Smooth muscle cell (in vitro differentiated cells): ENCODE measurements at regions not wholly inside any gene's neighbourhood (a gene's known extent, or its start where the extent isn't known, plus 50 kb on each side); places are given as distances from the start of the nearest gene placed in this dataset.

Experiments used
- DNase-seq: peaks from one replicate; lab custom pipeline; 2025; ENCODE audit not compliant: unreplicated experiment; lab: John Stamatoyannopoulos, UW
- H2AFZ ChIP-seq: fragments of 200-600 bp; sonication (generic); 2 replicates; pipeline ENCODE4 v1.6.0; 2016; ENCODE audit warnings: antibody characterized with exemption, low read depth, mild to moderate bottlenecking
- H3F3A ChIP-seq: fragments of 200-600 bp; sonication (generic); 2 replicates; pipeline ENCODE4 v1.6.0; 2017; ENCODE audit warnings: antibody characterized with exemption, low read depth
- H3K27ac ChIP-seq: fragments of 200-600 bp; sonication (generic); 2 replicates; pipeline ENCODE4 v1.5.1; 2016; ENCODE audit warnings: low read depth, mild to moderate bottlenecking
- H3K27me3 ChIP-seq: fragments of 200-600 bp; sonication (generic); 2 replicates; pipeline ENCODE4 v1.6.1; 2016; ENCODE audit warnings: low read depth, mild to moderate bottlenecking
- H3K36me3 ChIP-seq: fragments of 200-600 bp; sonication (generic); 2 replicates; pipeline ENCODE4 v1.5.1; 2016; ENCODE audit warnings: low read depth
- H3K4me1 ChIP-seq: fragments of 200-600 bp; sonication (generic); 2 replicates; pipeline ENCODE4 v1.5.1; 2016; ENCODE audit warnings: low read depth
- H3K4me2 ChIP-seq: fragments of 200-600 bp; sonication (generic); 2 replicates; pipeline ENCODE4 v1.6.0; 2016; ENCODE audit warnings: mild to moderate bottlenecking
- H3K4me3 ChIP-seq: fragments of 200-600 bp; sonication (generic); 2 replicates; pipeline ENCODE4 v1.5.1; 2016; ENCODE audit warnings: mild to moderate bottlenecking
- H3K79me2 ChIP-seq: fragments of 200-600 bp; sonication (generic); 2 replicates; pipeline ENCODE4 v1.6.0; 2016; ENCODE audit warnings: low read depth, mild to moderate bottlenecking
- H3K9ac ChIP-seq: fragments of 200-600 bp; sonication (generic); 2 replicates; pipeline ENCODE4 v1.6.0; 2016; ENCODE audit warnings: low read depth
- H3K9me3 ChIP-seq: fragments of 200-600 bp; sonication (generic); replicated peaks from 2 replicates; pipeline ENCODE4 v1.5.1; 2016; ENCODE audit warnings: low read depth
- H4K20me1 ChIP-seq: fragments of 200-600 bp; sonication (generic); 2 replicates; pipeline ENCODE4 v1.6.0; 2016; ENCODE audit warnings: low read depth
- CTCF ChIP-seq: fragments of 200-600 bp; sonication (generic); IDR thresholded peaks from 2 replicates; pipeline ENCODE4 v1.5.1; 2017; ENCODE audit warnings: borderline replicate concordance, mild to moderate bottlenecking, antibody characterized with exemption; ENCODE audit not compliant: insufficient read depth, poor library complexity, severe bottlenecking
- WGBS: methylation state at CpG from one replicate; pipeline ENCODE4 v1.1.7; 2016; ENCODE audit warnings: low lambda C conversion rate; 5-methylcytosine and 5-hydroxymethylcytosine counted together

GRCh38 chr2:76445880-76446279 is 735.2 kb upstream of the GCFC2 start:
- no peak for TF ChIP-seq CTCF
- H3K9ac ChIP-seq, result no peak overlapping the region

GRCh38 chr2:76444732-76445131 is 734.0 kb upstream of the GCFC2 start:
- H3K9me3 ChIP-seq, result no peaks in the 10 kb centered on the region
- no peak overlapping the region for H3K9ac ChIP-seq
- no peaks in the 10 kb centered on the region for H3K36me3 ChIP-seq
- H3K27ac ChIP-seq, result no peak overlapping the region
- no peaks in the 10 kb centered on the region for H4K20me1 ChIP-seq
- H2AFZ ChIP-seq, result no peak overlapping the region
- H3K4me1 ChIP-seq, result no peaks in the 10 kb centered on the region
- no peak overlapping the region for H3K4me2 ChIP-seq
- no peak for DNase-seq
- no peak overlapping the region for H3K4me3 ChIP-seq
- H3K79me2 ChIP-seq, result no peaks in the 10 kb centered on the region
- TF ChIP-seq CTCF, result no peak
- no peaks in the 10 kb centered on the region for H3K27me3 ChIP-seq
- no peaks in the 10 kb centered on the region for H3F3A ChIP-seq
- WGBS, result 90% methylated on average over 3 of the region's 3 CpGs

More at GRCh38 chr2:76445880-76446279, 735.2 kb upstream of the GCFC2 start:
- Histone ChIP-seq H4K20me1 (no peaks in the 10 kb centered on the region), H2AFZ (no peak overlapping the region), H3K27me3 (no peaks in the 10 kb centered on the region), H3F3A (no peaks in the 10 kb centered on the region), H3K36me3 (no peaks in the 10 kb centered on the region), H3K79me2 (no peaks in the 10 kb centered on the region), H3K9me3 (no peaks in the 10 kb centered on the region), H3K4me1 (no peaks in the 10 kb centered on the region), H3K27ac (no peak overlapping the region), H3K4me3 (no peak overlapping the region), H3K4me2 (no peak overlapping the region)
- 86% methylated on average over 3 of the region's 3 CpGs for WGBS
- DNase-seq, result no peak

DNA sequence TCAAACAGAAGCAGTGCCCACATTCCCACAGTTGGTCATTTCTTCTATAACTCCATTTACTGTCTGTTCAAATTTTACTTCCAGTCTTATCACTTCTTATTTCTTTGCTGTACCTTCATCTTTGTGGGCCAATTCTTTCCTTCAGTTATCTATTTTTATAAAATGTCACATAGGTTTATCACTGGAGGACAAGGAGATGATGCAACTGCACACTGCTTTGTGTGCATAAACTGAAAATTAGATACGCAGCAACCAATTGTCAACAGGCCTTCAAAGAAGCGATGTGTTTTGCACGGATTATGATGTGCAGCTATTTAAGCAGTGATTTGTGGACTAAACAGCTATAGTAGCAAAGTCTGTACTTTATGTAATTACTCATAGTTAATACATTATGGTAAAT is 726.8 kb upstream of the GCFC2 start:
- Histone ChIP-seq H3K36me3 (no peaks in the 10 kb centered on the region), H3K4me3 (no peak overlapping the region), H4K20me1 (no peaks in the 10 kb centered on the region), H3K4me1 (no peaks in the 10 kb centered on the region), H3K27me3 (no peaks in the 10 kb centered on the region), H3K79me2 (no peaks in the 10 kb centered on the region), H3K4me2 (no peak overlapping the region), H3K9me3 (no peaks in the 10 kb centered on the region), H3F3A (no peaks in the 10 kb centered on the region), H3K9ac (no peak overlapping the region), H2AFZ (no peak overlapping the region), H3K27ac (no peak overlapping the region)
- TF ChIP-seq CTCF, result no peak
- WGBS, result 79% methylated on average over 3 of the region's 3 CpGs
- no peak for DNase-seq

DNA sequence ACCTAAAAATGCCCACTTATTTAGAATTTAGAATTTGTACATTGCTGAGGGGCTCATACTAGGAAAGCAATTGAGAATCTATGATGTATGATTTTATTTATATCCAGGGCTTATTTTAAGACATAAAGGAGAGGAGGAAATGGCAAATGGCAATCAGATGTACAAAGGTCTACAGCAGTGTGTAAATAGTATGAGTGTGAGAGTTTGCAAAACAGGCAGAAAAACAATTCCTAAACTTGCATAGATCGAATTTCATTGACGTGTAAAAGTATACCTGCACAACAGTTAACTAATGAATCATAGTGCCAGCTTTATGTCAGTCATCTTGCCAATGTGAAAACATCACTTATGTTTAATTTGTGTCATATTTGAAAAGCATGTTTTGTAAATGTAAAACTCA is 718.7 kb upstream of the GCFC2 start:
- H3K27me3 ChIP-seq, result no peaks in the 10 kb centered on the region
- H3K79me2 ChIP-seq, result no peaks in the 10 kb centered on the region
- no peaks in the 10 kb centered on the region for H3K9me3 ChIP-seq
- no peak for DNase-seq
- WGBS, result 85% methylated on average over 2 of the region's 2 CpGs
- TF ChIP-seq CTCF, result no peak
- H3K36me3 ChIP-seq, result no peaks in the 10 kb centered on the region
- H3K9ac ChIP-seq, result no peak overlapping the region
- H3K27ac ChIP-seq, result no peak overlapping the region
- H3K4me1 ChIP-seq, result no peaks in the 10 kb centered on the region
- no peaks in the 10 kb centered on the region for H3F3A ChIP-seq
- H4K20me1 ChIP-seq, result no peaks in the 10 kb centered on the region
- no peak overlapping the region for H3K4me3 ChIP-seq
- no peak overlapping the region for H2AFZ ChIP-seq
- H3K4me2 ChIP-seq, result no peak overlapping the region
